ENCODE measurements at regions not wholly inside any gene's neighbourhood (a gene's known extent, or its start where the extent isn't known, plus 50 kb on each side); places are given as distances from the start of the nearest gene placed in this dataset.
"Not testable (repeated sequence)": the region's sequence is repeated elsewhere in the genome, so short reads cannot be mapped to it uniquely, and the experiment has no call there.

- no peak for DNase-seq
Measured at GRCh38 chr16:65284626-65285025, 162.8 kb upstream of the CDH11 start.

GRCh38 chr16:65283181-65283651 is 161.4 kb upstream of the CDH11 start:
- no peak for DNase-seq

- no peak for DNase-seq
Measured at GRCh38 chr16:65281586-65281985, 159.7 kb upstream of the CDH11 start.

- no peak for DNase-seq
Measured at GRCh38 chr16:65280845-65281512, 159.1 kb upstream of the CDH11 start.

- no peak for DNase-seq
Measured at GRCh38 chr16:65279576-65279975, 157.7 kb upstream of the CDH11 start.

GRCh38 chr16:65278874-65279273 is 157.0 kb upstream of the CDH11 start:
- no peak for DNase-seq

- DNase-seq: peak; percentile 13
Measured at GRCh38 chr16:65274566-65274965, 152.7 kb upstream of the CDH11 start.

- DNase-seq: no peak
Measured at GRCh38 chr16:65272699-65273414, 151.0 kb upstream of the CDH11 start.

- no peak for DNase-seq
Measured at GRCh38 chr16:65271996-65272395, 150.1 kb upstream of the CDH11 start.

- peak; percentile 8 for DNase-seq
Measured at GRCh38 chr16:65268331-65268730, 146.5 kb upstream of the CDH11 start.

GRCh38 chr16:65263896-65264295 is 142.0 kb upstream of the CDH11 start:
- DNase-seq: no peak

- DNase-seq: no peak
Measured at GRCh38 chr16:65260746-65261145, 138.9 kb upstream of the CDH11 start.

GRCh38 chr16:65254144-65254543 is 132.3 kb upstream of the CDH11 start:
- DNase-seq: no peak

- DNase-seq: no peak
Measured at GRCh38 chr16:65249768-65250167, 127.9 kb upstream of the CDH11 start.

- no peak for DNase-seq
Measured at GRCh38 chr16:65244787-65245186, 122.9 kb upstream of the CDH11 start.

- DNase-seq: no peak
Measured at GRCh38 chr16:65235339-65236177, 113.7 kb upstream of the CDH11 start.

GRCh38 chr16:65234721-65235320 is 113.0 kb upstream of the CDH11 start:
- DNase-seq: not testable (repeated sequence)

GRCh38 chr16:65229191-65229662 is 107.4 kb upstream of the CDH11 start:
- DNase-seq: no peak

- DNase-seq: no peak
Measured at GRCh38 chr16:65227150-65227835, 105.4 kb upstream of the CDH11 start.

- DNase-seq: no peak
Measured at GRCh38 chr16:65226077-65226476, 104.2 kb upstream of the CDH11 start.

GRCh38 chr16:65225488-65225887 is 103.6 kb upstream of the CDH11 start:
- no peak for DNase-seq

GRCh38 chr16:65224994-65225393 is 103.1 kb upstream of the CDH11 start:
- DNase-seq: no peak

Measured in amniotic stem cell (primary cell).